Keratinocyte (primary cell): ENCODE measurements at regions not wholly inside any gene's neighbourhood (a gene's known extent, or its start where the extent isn't known, plus 50 kb on each side); places are given as distances from the start of the nearest gene placed in this dataset.

ENCODE experiments used
- DNase-seq: peaks from one replicate; pipeline ENCODE4 v3.0.0-alpha.2; 2011; ENCODE audit warnings: low read depth, missing footprints, low spot score
- FAIRE-seq: peaks from 2 replicates; lab custom pipeline; 2011; peaks lifted over from hg19 to GRCh38; lab: Jason Lieb, UNC
- H2AFZ ChIP-seq: 2 replicates; pipeline ENCODE4 v1.6.0; 2012; ENCODE audit warnings: low read length, control low read depth, inconsistent platforms; ENCODE audit not compliant: control insufficient read depth
- H3K27ac ChIP-seq: 2 replicates; pipeline ENCODE4 v1.5.1; 2011; ENCODE audit warnings: low read length; ENCODE audit not compliant: control insufficient read depth, insufficient read depth
- H3K27me3 ChIP-seq: 3 replicates; pipeline ENCODE4 v1.6.0; 2011; ENCODE audit warnings: low read length; ENCODE audit not compliant: control insufficient read depth, insufficient read depth; ENCODE audit errors: extremely low read depth
- H3K36me3 ChIP-seq, 2 experiments: 2 replicates in 1 of 2; 3 replicates in 1 of 2; pipeline ENCODE4 v1.5.1; 2011; ENCODE audit warnings: low read length in 2 of 2, mild to moderate bottlenecking in 1 of 2; ENCODE audit not compliant: control insufficient read depth in 2 of 2, insufficient read depth in 2 of 2; ENCODE audit errors: extremely low read depth in 1 of 2
- H3K4me1 ChIP-seq: 3 replicates; pipeline ENCODE4 v1.5.1; 2011; ENCODE audit warnings: low read length; ENCODE audit not compliant: control insufficient read depth, insufficient read depth; ENCODE audit errors: extremely low read depth
- H3K4me2 ChIP-seq: 3 replicates; pipeline ENCODE4 v1.6.0; 2011; ENCODE audit warnings: low read depth, low read length; ENCODE audit not compliant: control insufficient read depth, insufficient read depth; ENCODE audit errors: extremely low read depth
- H3K4me3 ChIP-seq, 3 experiments: fragments of 200-600 bp in 1 of 3; sonication (generic) in 1 of 3; 2 replicates in 2 of 3; 3 replicates in 1 of 3; pipeline ENCODE4 v1.5.1; 2011 to 2016; ENCODE audit warnings: low read length in 3 of 3, mild to moderate bottlenecking in 3 of 3, control low read depth in 2 of 3, inconsistent platforms in 1 of 3, low read depth in 1 of 3, mixed read lengths in 1 of 3, mixed run types in 1 of 3, moderate library complexity in 1 of 3; ENCODE audit not compliant: control insufficient read depth in 2 of 3, insufficient read depth in 2 of 3; ENCODE audit errors: extremely low read depth in 1 of 3
- H3K79me2 ChIP-seq: 2 replicates; pipeline ENCODE4 v1.6.0; 2012; ENCODE audit warnings: low read length; ENCODE audit not compliant: control insufficient read depth, insufficient read depth
- H3K9ac ChIP-seq: 3 replicates; pipeline ENCODE4 v1.6.0; 2011; ENCODE audit warnings: low read length; ENCODE audit not compliant: control insufficient read depth, insufficient read depth; ENCODE audit errors: extremely low read depth
- H3K9me1 ChIP-seq: 3 replicates; pipeline ENCODE4 v1.6.0; 2011; ENCODE audit warnings: low read length; ENCODE audit not compliant: control insufficient read depth, insufficient read depth; ENCODE audit errors: extremely low read depth
- H3K9me3 ChIP-seq: 2 replicates; pipeline ENCODE4 v1.5.1; 2012; ENCODE audit warnings: low read depth, low read length; ENCODE audit not compliant: control insufficient read depth
- H4K20me1 ChIP-seq: 3 replicates; pipeline ENCODE4 v1.6.0; 2011; ENCODE audit warnings: low read length; ENCODE audit not compliant: control insufficient read depth, insufficient read depth; ENCODE audit errors: extremely low read depth
- CTCF ChIP-seq, 3 experiments: IDR thresholded peaks in 1 of 3; conservative IDR thresholded peaks in 1 of 3; optimal IDR thresholded peaks in 1 of 3; 2 replicates in 2 of 3; 3 replicates in 1 of 3; pipeline versions ENCODE3 to v1.5.1; 2011; ENCODE audit warnings: low read length in 3 of 3, mild to moderate bottlenecking in 3 of 3, moderate library complexity in 2 of 3, control low read depth in 1 of 3, inconsistent platforms in 1 of 3; ENCODE audit not compliant: insufficient read depth in 2 of 3; ENCODE audit errors: extremely low read depth in 1 of 3
- EZH2 ChIP-seq: IDR thresholded peaks from one replicate; pipeline ENCODE4 v1.6.1; 2012; ENCODE audit warnings: inconsistent platforms, mild to moderate bottlenecking, low read length, moderate library complexity
- dilution Hi-C: fragments of 300-500 bp; cut with MboI; formaldehyde crosslinking; loops from one replicate; pipeline ENCODE4 v1.7.0; 2020; ENCODE audit warnings: low sequenced_read_pairs; ENCODE audit not compliant: extremely low pct_ligation_motif_present

GRCh38 chr4:121239951-121240350 lies 75.8 kb upstream of the TNIP3 start:
- no peaks in the 10 kb centered on the region for H3K36me3 ChIP-seq
- no peaks in the 10 kb centered on the region for H4K20me1 ChIP-seq
- TF ChIP-seq EZH2 (no peak), CTCF (optimal IDR thresholded peaks at IDR 0.05 in 1 of 3, IDR thresholded peaks at IDR 0.05 in 1 of 3, conservative IDR thresholded peaks at IDR 0.05 in 1 of 3; ENCODE audit: extremely low read depth in 1 of 3, insufficient read depth in 2 of 3, low read length in 3 of 3) (no peak)
- H3K79me2 ChIP-seq: no peaks in the 10 kb centered on the region
- no peak overlapping the region for H3K4me3 ChIP-seq
- H3K9me1 ChIP-seq: no peaks in the 10 kb centered on the region
- H3K27me3 ChIP-seq: no peaks in the 10 kb centered on the region
- FAIRE-seq (no peak), DNase-seq (no peak)
- no peaks in the 10 kb centered on the region for H3K9me3 ChIP-seq
- H3K27ac ChIP-seq: no peak overlapping the region
- H3K4me1 ChIP-seq: no peaks in the 10 kb centered on the region
- dilution Hi-C loops: no loop called here
- H3K9ac ChIP-seq: no peak overlapping the region
- no peak overlapping the region for H2AFZ ChIP-seq
- no peak overlapping the region for H3K4me2 ChIP-seq

DNA sequence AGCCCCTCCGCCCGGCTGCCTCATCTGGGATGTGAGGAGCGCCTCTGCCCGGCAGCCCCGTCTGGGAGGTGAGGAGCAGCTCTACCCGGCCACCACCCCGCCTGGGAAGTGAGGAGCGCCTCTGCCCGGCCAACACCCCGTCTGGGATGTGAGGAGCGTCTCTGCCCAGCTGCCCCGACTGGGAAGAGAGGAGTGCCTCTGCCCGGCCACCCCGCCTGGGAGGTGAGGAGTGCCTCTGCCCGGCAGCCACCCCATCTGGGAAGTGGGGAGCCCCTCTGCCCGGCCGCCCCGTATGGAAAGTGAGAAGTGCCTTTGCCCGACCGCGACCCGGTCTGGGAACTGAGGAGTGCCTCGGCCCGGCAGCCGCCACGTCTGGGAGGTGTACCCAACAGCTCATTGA lies 74.3 kb upstream of the TNIP3 start:
- H3K4me1 ChIP-seq: no peaks in the 10 kb centered on the region
- no peak for DNase-seq
- H4K20me1 ChIP-seq: no peaks in the 10 kb centered on the region
- TF ChIP-seq EZH2 (no peak), CTCF (optimal IDR thresholded peaks at IDR 0.05 in 1 of 3, IDR thresholded peaks at IDR 0.05 in 1 of 3, conservative IDR thresholded peaks at IDR 0.05 in 1 of 3; ENCODE audit: extremely low read depth in 1 of 3, insufficient read depth in 2 of 3, low read length in 3 of 3) (no peak)
- no peaks in the 10 kb centered on the region for H3K27me3 ChIP-seq
- H3K9ac ChIP-seq: no peak overlapping the region
- H3K27ac ChIP-seq: no peak overlapping the region
- H3K4me3 ChIP-seq: no peak overlapping the region
- H3K36me3 ChIP-seq: no peaks in the 10 kb centered on the region
- H3K9me1 ChIP-seq: no peaks in the 10 kb centered on the region
- dilution Hi-C loops: no loop called here
- no peaks in the 10 kb centered on the region for H3K79me2 ChIP-seq
- H3K4me2 ChIP-seq: no peak overlapping the region
- no peak for FAIRE-seq
- H3K9me3 ChIP-seq: no peaks in the 10 kb centered on the region
- H2AFZ ChIP-seq: no peak overlapping the region
